HG03060 (cell line): ENCODE measurements at regions not wholly inside any gene's neighbourhood (a gene's known extent, or its start where the extent isn't known, plus 50 kb on each side); places are given as distances from the start of the nearest gene placed in this dataset.
"Not testable (repeated sequence)": the region's sequence is repeated elsewhere in the genome, so short reads cannot be mapped to it uniquely, and the experiment has no call there.

ENCODE experiments used
- ATAC-seq: cut with Tn5 transposase; IDR thresholded peaks from one replicate; pipeline ENCODE4 v1.9.1; 2021; ENCODE audit warnings: low read depth, moderate number of reproducible peaks; ENCODE audit not compliant: unreplicated experiment

DNA sequence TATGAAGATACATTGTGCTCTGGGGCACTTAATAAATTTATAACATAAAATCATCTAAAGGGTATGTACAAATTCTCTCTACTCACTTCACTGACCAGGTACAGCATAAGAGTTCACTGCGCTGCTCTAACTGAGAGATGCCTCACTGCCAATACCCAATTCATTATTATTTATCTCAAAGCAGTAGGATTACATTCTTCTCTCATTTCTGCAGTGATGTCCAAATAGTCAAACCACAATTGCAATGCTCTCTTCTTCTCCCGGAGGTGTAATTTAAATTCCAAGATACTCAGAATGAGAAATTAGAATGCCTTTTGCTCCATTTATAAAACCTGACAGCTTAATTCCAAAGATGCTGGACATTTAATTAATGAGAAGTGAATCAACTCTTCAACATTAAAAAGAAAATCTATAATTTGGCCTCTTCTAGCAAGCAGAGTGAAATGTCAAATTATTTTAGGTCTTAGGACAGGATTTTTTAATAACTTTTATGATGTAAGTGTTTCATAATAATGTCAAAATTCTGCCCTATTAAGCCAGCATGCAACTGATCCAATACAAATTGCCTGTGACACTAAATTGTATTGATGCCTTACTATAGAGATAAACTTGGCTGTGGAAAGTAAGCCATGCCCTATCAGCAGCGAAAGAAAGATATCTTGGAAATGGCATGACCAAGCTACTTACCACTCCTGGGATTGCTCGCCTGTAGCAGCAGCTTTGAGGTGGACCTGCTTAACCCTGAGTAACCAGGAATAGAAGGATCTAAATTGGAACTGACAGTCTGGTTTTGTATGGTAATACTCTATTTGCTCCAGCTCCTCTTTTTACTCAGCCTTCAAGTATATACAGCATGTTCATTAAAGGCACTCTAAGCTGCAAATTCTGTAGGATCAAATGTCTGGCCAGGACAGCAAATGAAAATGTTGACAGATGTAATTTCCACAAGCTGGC is 374.2 kb upstream of the TYRP1 start:
- ATAC-seq: no peak

DNA sequence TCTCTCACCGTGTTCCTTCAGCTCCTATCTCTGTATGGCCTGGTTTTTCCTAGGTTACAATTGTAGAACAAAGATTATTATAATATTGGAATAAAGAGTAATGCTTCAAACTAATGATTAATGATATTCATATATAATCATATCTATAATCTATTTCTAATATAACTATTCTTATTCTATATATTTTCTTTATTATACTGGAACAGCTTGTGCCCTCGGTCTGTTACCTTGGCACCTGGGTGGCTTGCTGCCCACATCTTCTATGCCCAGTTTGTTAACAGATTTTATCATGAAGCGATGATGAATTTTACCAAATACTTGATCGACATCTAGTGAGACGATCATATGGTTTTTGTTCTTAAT is 363.6 kb upstream of the TYRP1 start:
- ATAC-seq: no peak

DNA sequence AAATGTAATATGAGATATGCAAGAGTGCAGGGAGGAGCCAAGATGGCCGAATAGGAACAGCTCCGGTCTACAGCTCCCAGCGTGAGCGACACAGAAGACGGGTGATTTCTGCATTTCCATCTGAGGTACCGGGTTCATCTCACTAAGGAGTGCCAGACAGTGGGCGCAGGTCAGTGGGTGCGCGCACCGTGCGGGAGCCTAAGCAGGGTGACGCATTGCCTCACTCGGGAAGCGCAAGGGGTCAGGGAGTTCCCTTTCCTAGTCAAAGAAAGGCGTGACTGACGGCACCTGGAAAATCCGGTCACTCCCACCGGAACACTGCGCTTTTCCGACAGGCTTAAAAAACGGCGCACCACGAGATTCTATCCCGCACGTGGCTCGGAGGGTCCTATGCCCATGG is 359.2 kb upstream of the TYRP1 start:
- ATAC-seq: not testable (repeated sequence)

DNA sequence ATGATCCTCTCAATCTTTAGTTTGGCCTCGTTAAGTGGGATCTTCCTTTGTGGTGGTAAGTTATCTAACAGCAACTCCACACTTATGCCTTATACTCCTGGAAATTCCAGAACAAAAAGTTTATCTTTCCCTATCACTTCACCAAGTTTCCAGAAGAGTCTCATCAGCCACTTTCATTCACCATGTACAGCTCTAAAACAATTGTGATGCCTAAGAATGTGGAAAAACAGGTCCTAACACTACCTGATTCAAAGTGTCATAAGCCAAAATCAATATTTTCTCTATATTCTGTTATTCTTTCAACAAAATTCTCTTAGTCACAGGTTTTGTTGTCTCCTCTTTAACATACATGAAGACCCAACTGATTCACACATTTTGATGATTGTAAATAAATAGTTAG is 342.4 kb upstream of the TYRP1 start:
- no peak for ATAC-seq

DNA sequence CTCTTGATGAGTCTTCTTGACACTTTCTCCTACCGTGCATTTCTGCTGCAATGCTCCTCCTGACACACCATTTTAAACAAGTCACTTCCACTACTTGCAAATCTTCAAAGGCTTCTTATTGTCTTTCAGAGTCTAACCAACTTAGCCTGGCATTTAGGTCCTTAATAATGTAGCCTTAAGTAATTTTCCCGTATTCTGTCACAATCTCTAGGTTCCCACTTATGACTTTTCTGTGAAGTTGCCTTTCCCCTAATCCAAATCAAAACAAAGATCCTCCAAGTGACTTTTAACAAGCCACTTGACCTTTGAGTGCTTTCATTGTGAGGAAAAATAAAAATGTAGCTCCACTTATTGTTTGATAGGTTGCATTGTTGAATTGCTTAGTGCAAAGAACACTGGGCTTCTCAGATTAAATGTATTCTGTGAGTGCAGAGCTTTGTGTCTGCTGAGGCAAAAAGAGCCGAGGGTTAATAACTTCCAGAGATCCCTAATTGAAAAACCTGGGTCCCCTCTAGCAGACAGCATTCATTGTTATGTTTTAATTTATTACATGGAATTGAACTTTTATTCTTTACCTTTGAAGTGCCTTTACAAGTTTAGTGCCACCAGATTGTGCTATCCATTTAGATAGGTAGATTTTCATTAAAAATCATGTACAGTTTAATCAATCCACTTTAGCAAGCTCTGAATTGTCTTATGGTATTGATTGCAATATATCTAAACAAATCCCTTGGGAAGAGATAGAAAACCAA is 341.7 kb upstream of the TYRP1 start:
- no peak for ATAC-seq

DNA sequence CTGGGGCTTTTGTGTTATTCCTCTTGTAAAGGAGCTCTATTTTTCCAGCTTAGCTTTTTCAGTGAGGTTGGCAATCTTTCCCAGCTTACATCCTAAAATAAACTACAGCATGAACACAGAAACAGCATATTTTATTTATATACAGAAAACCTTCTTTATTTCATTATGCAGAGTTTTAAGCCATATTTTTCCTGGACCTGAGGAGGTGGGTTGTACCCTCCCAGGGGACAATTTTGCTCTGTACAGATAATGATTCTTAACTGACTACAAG is 341.2 kb upstream of the TYRP1 start:
- ATAC-seq: no peak

DNA sequence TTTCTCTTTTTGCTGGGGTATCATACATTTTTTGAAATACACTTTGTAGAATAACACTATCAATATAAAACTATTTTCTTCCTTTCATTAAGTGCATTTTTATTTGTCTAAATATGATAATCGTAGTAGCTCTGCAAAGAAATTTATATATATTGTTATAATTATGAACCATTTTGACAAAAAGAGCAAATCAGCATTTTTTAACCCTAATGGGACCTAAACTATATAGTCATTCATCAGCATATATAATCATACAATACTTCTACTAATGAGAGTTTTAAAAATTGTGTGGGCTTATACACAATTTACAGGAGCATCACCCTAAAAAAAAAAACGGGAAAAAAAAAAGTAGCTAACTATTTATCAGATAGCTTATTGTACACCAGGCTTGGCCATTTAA is 329.7 kb upstream of the TYRP1 start:
- ATAC-seq: no peak

DNA sequence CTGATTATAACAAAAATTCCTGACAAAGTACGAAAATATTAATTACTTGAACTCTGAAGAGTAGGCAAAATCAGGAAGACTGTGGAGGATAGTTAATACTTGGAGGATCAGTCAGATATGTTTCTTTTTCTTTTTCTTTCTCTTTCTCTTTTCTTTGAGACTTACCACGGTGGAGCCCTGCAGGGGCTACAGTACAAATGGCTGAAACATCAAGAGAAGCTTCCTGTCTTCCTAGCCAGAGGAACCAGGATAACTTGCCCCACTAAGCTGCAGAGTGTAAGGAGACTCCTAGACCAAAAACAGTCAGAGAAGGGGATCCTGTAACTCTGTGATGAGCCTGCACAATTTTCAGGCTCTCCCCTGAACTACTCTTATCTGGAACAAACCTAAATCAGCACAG is 324.6 kb upstream of the TYRP1 start:
- ATAC-seq: no peak

DNA sequence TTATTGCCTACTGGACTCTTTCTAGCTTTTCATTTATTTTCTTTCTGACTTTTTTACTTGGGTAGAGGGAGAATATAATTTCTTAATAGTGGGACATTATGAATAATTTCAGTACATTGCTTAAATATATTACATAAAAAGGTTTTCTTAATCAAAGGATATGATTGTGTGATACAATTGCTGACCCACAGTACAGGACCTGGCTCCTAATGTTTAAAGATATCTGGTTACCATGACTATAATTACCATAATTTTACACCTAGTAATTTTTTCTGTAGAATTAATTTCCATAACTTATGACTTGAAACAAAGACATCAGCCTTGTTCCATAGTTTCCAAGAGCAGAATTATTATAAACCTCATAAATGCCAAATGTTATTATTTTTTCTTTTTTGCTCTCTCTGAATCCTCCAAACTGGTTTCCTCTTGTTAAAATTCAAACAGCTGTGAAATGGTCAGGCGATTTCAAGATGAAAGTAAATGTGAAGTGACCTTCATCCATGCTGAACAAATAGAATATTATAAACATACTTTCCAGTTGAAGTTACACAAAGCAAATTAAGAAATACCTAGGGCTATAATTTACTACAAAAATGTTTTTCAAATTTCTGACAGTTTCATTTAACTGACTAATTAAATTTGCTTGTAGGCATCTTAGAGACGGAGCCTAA is 301.2 kb upstream of the TYRP1 start:
- no peak for ATAC-seq

DNA sequence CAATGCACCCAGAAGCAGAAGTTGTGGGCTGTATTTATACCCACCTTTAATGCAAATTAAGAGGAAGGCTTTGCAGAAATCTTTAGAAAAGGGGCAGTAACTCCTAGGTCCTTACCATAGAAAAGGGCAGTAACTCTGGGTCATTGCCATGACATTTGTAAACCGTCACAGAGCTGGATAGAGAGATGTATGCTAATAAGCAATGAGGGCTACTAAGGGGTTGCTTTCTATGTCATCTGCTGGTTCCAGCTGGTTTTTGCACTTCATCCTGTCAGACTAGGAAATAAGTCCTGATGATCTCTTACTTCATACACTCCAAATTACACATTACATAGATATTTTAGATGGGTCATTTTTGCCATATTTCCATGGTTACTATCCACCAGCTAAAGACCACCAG is 299.1 kb upstream of the TYRP1 start:
- no peak for ATAC-seq

DNA sequence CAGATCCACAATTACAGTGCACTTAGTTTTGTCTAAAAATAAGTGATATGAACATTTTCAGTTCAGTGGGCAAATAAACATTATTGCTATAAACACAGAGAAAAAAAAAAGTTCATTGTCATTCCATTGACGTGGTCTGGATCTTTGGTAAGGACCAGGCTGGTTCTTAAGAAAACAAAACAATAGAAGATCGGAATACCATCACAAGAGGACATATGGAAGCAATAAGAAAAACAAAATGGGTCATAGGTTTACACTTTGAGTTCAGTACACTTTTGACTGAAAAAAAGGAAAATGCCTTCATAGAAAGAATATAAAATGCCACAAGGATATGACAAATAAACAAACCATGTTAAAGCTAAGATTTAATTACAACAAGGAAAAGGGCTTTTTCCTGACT is 289.5 kb upstream of the TYRP1 start:
- no peak for ATAC-seq

DNA sequence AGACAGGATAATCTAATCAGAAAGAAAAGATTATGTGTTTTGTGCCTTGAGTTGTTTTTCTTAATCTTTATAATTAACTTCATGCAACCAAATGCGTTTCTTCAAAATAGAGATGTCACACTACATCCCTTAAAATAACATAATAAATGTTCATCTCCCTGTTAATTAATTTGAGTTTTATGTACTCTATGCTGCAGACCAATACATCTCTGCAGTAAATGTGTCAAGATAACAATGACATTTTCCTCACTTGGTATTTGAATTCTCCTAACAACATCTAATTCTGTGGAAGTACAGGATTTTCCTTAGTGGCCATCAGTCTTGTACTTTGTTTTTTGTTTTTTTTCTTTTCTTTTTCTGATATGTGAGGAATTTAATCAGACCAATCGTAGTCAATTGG is 279.2 kb upstream of the TYRP1 start:
- no peak for ATAC-seq

DNA sequence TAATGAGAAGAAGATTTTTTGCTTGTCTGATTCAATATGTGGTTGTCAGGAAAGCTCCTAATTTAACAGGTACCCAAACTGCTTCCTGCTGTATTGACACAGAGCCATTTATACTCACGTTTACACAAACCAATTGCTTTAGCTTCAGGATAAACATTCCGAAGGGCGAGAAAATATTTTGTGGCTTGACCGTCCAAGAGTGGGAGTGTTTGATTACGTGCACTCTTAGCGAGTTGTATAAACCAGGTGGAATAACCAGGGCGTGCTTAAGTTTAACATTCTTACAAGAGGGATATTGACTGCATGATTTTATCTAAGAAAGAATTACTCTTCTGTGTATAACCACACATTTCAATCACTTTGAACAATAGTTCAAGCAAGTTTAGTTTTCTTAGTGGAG is 278.7 kb upstream of the TYRP1 start:
- no peak for ATAC-seq

DNA sequence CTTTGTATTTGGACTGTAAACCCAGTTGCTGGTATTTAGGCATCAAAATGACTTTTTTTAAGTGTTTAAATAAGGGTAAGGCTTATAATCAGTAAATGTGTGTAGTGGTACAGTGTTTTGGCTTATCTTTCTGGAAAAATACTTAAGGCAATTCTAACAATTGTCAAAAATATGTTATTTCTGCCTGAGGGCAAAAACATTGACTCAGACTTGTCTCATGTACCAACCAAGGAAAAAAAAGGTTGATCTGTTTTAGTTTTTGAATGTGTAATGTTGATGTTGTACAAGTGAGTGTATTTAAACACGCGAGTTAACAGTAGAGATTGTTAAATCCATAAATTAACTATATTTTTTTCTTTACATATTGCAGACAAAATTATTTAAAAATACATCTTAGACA is 277.8 kb upstream of the TYRP1 start:
- no peak for ATAC-seq

DNA sequence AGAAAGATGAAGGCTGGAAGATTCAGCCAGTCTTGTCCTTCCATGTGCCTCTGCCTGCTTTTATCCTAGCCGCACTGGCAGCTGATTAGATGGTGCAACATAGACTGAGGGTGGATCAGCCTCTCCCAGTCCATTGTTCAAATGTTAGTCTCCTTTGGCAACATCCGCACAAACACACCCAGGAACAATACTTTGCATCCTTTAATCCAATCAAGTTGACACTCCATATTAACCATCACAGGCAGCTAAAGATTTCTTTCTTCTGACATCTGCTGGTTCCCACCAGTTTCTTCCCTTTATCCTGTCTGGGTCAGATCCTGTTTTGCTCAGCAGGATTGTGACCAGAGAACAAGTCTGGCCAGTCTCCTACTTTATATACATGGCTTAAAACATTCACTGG is 276.5 kb upstream of the TYRP1 start:
- no peak for ATAC-seq

DNA sequence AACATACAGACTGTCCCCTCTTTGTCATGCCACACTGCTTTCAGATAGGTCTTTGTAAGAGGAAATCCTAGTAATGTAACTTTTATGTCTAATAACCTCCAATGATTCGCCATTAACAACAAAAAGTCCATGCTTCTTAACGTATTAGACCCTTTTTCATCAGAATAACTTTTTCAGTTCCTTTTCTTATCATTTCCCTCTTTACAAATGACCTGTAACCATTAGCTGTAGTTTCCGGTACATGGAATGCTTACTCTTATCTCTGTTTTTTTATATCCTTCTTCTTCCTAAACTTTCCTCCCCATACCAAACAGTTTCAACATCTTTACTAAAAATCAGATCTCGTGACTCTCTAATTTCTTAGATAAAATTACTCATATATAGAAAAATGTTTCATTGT is 268.9 kb upstream of the TYRP1 start:
- no peak for ATAC-seq

DNA sequence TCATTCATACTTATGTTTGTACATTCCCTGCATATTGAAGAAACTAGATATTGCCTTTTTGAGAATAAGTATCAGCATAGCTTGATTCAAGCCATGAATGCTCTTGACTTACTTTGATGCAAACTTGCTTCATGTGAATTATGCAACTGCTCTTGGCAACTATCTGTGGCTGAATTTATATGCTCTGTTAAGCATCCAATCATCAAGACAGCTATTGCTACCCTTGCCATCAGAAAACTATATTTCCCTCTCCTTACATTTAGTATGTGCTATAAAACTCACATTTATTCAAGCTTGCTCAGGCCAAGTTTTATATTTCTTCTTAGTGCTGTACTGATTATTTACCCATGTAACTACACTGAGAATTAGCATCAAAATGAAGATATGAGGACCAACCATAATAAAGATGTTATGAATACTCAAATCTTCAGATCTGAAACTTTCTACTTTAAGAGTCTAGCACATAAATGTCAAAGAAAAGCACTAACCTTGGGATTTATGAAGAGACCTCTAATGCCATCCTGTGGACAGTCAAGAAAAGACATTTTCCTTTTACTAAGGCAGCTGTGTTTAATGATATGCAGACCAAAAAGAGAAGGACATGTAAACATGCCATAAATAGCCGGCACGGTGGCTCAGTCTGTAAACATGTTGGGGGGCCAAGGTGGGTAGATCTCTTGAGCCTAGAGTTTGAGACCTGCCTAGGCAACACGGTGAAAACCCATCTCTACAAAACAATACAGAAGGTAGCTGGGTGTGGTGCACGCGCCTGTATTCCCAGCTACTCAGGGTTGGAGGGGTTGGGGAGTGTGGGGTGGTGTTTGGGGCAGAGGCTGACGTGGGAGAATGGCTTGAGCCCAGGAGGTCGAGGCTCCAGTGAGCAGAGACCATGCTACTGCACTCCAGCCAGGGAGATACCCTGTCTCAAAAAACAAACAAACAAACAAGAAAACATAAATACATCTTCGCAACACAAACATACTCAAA is 267.0 kb upstream of the TYRP1 start:
- ATAC-seq: no peak

DNA sequence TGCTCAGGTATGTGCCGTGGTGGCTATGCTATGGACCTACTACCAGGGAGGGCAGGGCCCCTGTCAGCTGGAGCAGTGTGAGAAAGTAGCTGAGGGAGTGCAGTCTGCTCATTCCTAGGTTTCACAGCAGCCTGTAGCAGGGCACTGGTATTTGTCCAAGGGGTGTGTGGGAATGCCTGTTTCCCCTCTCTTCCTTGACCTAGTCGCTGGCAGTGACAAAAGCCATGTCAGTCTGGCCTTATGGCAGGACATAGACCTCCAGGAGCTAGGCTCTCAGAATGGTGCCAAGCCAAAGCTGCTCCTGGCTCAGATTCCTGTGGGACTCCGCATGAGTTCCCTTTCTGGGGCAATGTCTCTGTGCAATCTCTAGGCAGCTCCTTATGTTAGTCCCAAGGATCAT is 253.9 kb upstream of the TYRP1 start:
- no peak for ATAC-seq

DNA sequence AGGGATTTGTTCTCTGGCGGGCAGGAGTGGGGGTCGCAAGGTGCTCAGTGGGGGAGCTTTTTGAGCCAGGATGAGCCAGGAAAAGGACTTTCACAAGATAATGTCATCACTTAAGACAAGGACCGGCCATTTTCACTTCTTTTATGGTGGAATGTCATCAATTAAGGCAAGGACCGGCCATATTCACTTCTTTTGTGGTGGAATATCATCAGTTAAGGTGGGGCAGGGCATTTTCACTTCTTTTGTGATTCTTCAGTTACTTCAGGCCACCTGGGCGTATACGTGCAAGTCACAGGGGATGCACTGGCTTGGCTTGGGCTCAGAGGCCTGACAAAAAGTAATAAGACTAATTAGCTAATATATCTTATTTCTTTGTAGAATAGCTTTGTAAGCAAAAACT is 252.1 kb upstream of the TYRP1 start:
- not testable (repeated sequence) for ATAC-seq

DNA sequence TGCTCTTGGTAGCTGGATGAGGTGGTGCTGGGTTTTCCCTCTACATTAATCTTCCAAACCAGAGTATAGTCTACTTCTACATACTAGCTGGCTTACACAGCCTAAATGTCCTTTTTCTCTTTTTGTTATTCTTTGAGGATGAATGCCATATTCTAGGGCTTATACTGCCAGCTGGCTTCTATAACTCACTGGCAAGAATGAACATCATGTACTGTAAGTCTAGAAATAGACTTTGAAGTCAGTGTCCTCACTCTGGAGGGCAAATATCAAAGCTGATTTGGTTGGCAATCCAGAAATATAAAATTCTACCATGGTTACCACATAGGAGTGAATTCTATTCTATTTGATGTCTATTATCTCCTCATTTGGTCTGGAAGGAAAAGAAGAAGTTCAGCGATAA is 251.7 kb upstream of the TYRP1 start:
- no peak for ATAC-seq

DNA sequence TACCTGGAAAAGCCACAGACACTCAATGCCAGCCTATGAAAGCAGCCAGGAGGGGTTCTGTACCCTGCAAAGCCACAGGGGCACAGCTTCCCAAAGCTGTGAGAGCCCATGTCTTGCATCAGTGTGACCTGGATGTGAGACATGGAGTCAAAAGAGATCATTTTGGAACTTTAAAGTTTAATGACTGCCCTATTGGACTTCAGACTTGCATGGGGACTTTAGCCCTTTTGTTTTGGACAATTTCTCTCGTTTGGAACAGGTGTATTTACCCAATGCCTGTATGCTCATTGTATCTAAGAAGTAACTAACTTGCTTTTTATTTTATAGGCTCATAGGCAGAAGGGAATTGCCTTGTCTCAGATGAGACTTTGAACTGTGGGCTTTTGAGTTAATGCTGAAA is 244.9 kb upstream of the TYRP1 start:
- ATAC-seq: no peak
